ENCODE measurements at regions not wholly inside any gene's neighbourhood (a gene's known extent, or its start where the extent isn't known, plus 50 kb on each side); places are given as distances from the start of the nearest gene placed in this dataset.
A peak's percentile ranks its signal among the peaks of the same experiment; 100 is the strongest.
"Not testable (repeated sequence)": the region's sequence is repeated elsewhere in the genome, so short reads cannot be mapped to it uniquely, and the experiment has no call there.

DNA sequence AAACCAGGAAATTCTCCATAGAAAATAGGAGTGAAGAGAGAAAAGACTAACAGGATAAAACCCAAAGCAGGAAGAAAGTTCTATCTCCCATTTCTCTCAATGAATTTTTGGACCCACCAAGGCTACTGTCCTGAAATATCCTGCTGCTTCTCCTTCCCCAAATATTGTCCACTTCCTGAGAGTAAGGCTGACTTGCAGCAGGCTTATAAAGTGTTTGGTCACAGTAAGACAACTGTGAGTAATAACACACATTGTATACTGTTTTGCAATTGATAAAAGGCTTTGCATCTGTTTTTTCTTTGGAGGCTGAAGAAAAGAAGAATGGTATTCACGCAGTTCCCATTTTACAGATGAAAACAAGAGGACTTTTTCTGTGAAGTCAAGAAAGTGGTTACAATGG is 52.8 kb downstream of the FOXD4L6 start:
- H3K4me1 ChIP-seq (ENCODE audit: control insufficient read depth, low read length); H3F3A ChIP-seq (ENCODE audit: control insufficient read depth, insufficient read depth); H3K4me3 ChIP-seq (ENCODE audit: low read length); H3K4me2 ChIP-seq (ENCODE audit: low read length); H3K79me2 ChIP-seq (ENCODE audit: control insufficient read depth, low read length); H3K36me3 ChIP-seq (ENCODE audit: control insufficient read depth, low read length); H4K20me1 ChIP-seq (ENCODE audit: control insufficient read depth, insufficient read depth, low read depth, low read length); H3K9me2 ChIP-seq (replicated peaks; ENCODE audit: control insufficient read depth, low read length); H3K27ac ChIP-seq (ENCODE audit: low read depth, low read length); H3K9me3 ChIP-seq (ENCODE audit: control insufficient read depth, insufficient read depth, low read length): not testable (repeated sequence)
- H3K27me3 ChIP-seq (ENCODE audit: control insufficient read depth, low read length) = peaks cover 11% of the 10 kb centered on the region

- H3K9me3 ChIP-seq (ENCODE audit: control insufficient read depth, insufficient read depth, low read length); H4K20me1 ChIP-seq (ENCODE audit: control insufficient read depth, insufficient read depth, low read depth, low read length); H3K79me2 ChIP-seq (ENCODE audit: control insufficient read depth, low read length); H3K36me3 ChIP-seq (ENCODE audit: control insufficient read depth, low read length); H3F3A ChIP-seq (ENCODE audit: control insufficient read depth, insufficient read depth); H3K9me2 ChIP-seq (replicated peaks; ENCODE audit: control insufficient read depth, low read length); H3K4me1 ChIP-seq (ENCODE audit: control insufficient read depth, low read length); H3K27ac ChIP-seq (ENCODE audit: low read depth, low read length): not testable (repeated sequence)
- peak; percentile 61; the same call in 1 of the 2 replicates for TF ChIP-seq EZH2phosphoT487 (IDR thresholded peaks at IDR 0.05; ENCODE audit: borderline replicate concordance, low read length)
- peak overlapping the region; percentile 67 for H3K4me2 ChIP-seq (ENCODE audit: low read length)
- peaks cover 11% of the 10 kb centered on the region for H3K27me3 ChIP-seq (ENCODE audit: control insufficient read depth, low read length)
- H3K4me3 ChIP-seq (ENCODE audit: low read length) = peak overlapping the region; percentile 63
Measured at GRCh38 chr9:41074356-41074942, 54.0 kb downstream of the FOXD4L6 start.

GRCh38 chr9:41073471-41074243 is 54.8 kb downstream of the FOXD4L6 start:
- H4K20me1 ChIP-seq (ENCODE audit: control insufficient read depth, insufficient read depth, low read depth, low read length); H3F3A ChIP-seq (ENCODE audit: control insufficient read depth, insufficient read depth); H3K9me2 ChIP-seq (replicated peaks; ENCODE audit: control insufficient read depth, low read length); H3K9me3 ChIP-seq (ENCODE audit: control insufficient read depth, insufficient read depth, low read length); H3K27ac ChIP-seq (ENCODE audit: low read depth, low read length); H3K36me3 ChIP-seq (ENCODE audit: control insufficient read depth, low read length); H3K79me2 ChIP-seq (ENCODE audit: control insufficient read depth, low read length); H3K4me3 ChIP-seq (ENCODE audit: low read length); H3K4me2 ChIP-seq (ENCODE audit: low read length); H3K4me1 ChIP-seq (ENCODE audit: control insufficient read depth, low read length): not testable (repeated sequence)
- H3K27me3 ChIP-seq (ENCODE audit: control insufficient read depth, low read length) = peaks cover 11% of the 10 kb centered on the region

DNA sequence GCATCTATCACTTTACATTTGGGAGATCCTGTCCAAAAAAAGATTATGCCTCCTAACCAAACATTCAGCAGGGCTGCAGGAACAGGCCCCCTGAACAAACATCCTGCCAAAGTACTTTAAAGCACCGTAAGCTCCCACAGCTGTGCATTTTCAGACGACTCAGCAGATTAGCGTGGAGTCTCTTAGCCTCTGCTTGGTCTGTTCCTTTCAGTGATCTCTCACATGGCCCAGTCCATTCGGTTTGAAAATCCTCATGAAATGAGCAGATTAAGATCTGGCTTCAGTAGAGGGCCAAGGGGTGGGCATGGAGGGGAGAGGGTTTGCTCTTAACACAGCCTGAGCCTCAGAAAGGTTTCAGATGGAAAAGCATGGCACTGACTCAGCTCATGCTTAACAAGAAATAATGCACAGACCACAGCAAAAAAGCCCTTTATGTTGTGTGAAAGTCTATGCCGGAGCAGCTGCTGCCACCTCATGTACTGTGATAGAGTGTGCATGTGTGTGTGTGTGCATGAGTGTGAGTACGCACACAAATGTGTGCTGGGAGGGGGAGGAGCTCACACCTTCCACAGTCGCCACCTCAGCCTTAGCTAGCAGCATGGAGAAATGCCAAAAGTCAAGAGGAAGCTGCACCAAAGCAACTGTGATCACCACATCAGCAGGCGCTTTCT is 64.2 kb downstream of the FOXD4L6 start:
- H3K4me3 ChIP-seq (ENCODE audit: low read length); H3K9me3 ChIP-seq (ENCODE audit: control insufficient read depth, insufficient read depth, low read length); H3K79me2 ChIP-seq (ENCODE audit: control insufficient read depth, low read length); H4K20me1 ChIP-seq (ENCODE audit: control insufficient read depth, insufficient read depth, low read depth, low read length); H3K9me2 ChIP-seq (replicated peaks; ENCODE audit: control insufficient read depth, low read length); H3K4me2 ChIP-seq (ENCODE audit: low read length); H3K27ac ChIP-seq (ENCODE audit: low read depth, low read length); H3K4me1 ChIP-seq (ENCODE audit: control insufficient read depth, low read length); H3K36me3 ChIP-seq (ENCODE audit: control insufficient read depth, low read length); H3K27me3 ChIP-seq (ENCODE audit: control insufficient read depth, low read length); H3F3A ChIP-seq (ENCODE audit: control insufficient read depth, insufficient read depth): not testable (repeated sequence)

DNA sequence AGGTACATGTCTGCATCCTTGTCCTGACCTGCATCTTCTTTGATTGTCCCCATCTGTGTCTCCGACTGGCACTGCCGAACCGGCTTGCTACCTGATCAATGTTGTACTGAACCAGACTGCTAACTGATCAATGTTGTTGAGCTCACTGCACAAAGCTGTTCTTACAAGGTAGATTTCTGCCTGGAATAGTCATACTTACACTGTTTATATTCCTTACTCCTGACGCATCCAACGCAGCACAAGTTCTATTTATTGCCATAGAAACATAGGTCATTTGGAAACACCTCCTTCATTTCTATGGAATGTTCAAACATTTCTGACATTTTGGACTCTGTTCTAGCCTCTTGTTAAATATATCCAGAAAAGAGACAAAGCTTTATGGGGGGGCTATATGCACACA is 65.2 kb downstream of the FOXD4L6 start:
- not testable (repeated sequence) for H3F3A ChIP-seq (ENCODE audit: control insufficient read depth, insufficient read depth); H3K27me3 ChIP-seq (ENCODE audit: control insufficient read depth, low read length); H3K9me3 ChIP-seq (ENCODE audit: control insufficient read depth, insufficient read depth, low read length); H3K9me2 ChIP-seq (replicated peaks; ENCODE audit: control insufficient read depth, low read length); H3K4me1 ChIP-seq (ENCODE audit: control insufficient read depth, low read length); H4K20me1 ChIP-seq (ENCODE audit: control insufficient read depth, insufficient read depth, low read depth, low read length); H3K79me2 ChIP-seq (ENCODE audit: control insufficient read depth, low read length); H3K4me3 ChIP-seq (ENCODE audit: low read length); H3K4me2 ChIP-seq (ENCODE audit: low read length); H3K36me3 ChIP-seq (ENCODE audit: control insufficient read depth, low read length); H3K27ac ChIP-seq (ENCODE audit: low read depth, low read length)

DNA sequence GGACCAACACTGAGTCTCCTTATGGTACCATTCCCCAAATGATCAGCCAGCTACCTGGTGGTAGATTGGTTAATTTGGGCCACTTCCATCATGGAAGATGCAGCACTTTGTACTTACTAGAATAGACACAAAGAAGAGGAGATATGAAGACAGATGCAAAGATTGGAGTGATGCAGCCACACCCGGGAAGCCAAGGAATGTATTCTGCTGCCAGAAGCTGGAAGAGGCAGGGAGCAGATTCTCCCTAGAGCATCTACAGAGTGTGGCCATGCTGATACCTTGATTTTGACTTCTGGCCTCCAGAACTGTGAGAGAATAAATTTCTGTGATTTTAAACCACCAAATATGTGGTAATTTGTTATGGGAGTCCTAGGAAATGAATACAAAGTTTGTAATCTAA is 68.9 kb downstream of the FOXD4L6 start:
- not testable (repeated sequence) for H3K9me2 ChIP-seq (replicated peaks; ENCODE audit: control insufficient read depth, low read length); H3F3A ChIP-seq (ENCODE audit: control insufficient read depth, insufficient read depth); H3K4me3 ChIP-seq (ENCODE audit: low read length); H3K36me3 ChIP-seq (ENCODE audit: control insufficient read depth, low read length); H3K4me2 ChIP-seq (ENCODE audit: low read length); H3K27ac ChIP-seq (ENCODE audit: low read depth, low read length); H4K20me1 ChIP-seq (ENCODE audit: control insufficient read depth, insufficient read depth, low read depth, low read length); H3K79me2 ChIP-seq (ENCODE audit: control insufficient read depth, low read length); H3K9me3 ChIP-seq (ENCODE audit: control insufficient read depth, insufficient read depth, low read length); H3K27me3 ChIP-seq (ENCODE audit: control insufficient read depth, low read length); H3K4me1 ChIP-seq (ENCODE audit: control insufficient read depth, low read length)

DNA sequence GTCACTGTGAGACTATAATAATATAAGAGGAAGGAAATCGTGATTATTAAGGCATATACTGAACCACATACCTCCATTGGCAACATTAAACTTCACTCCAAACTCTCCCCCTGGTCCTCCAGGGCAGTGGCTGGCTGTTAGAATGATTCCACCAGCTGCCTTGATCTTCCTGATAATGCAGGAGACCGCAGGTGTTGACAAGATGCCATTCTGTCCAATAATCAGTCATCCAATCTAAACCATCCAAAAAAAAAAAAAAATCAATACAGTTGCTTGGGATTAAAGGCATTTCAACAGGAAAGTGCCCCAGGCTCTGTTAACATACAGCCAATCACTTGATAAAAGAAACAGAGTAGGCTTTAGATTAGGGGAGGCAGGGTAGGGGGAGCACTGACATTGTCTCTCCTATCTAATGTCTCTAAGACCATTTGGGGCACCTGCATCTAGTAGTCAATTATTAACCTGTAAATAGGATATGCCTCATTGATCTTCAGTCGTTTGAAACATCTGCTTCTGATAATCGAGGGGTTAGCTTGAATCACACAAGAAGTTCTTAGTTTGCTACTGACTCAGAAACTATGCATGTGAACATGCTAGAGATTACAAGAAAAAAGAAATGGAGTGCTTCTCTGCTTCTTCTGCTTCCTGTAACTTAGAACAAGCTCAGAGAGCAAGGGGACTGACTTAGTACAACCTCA is 74.7 kb downstream of the FOXD4L6 start:
- H3K79me2 ChIP-seq (ENCODE audit: control insufficient read depth, low read length); H4K20me1 ChIP-seq (ENCODE audit: control insufficient read depth, insufficient read depth, low read depth, low read length); H3K4me2 ChIP-seq (ENCODE audit: low read length); H3K36me3 ChIP-seq (ENCODE audit: control insufficient read depth, low read length); H3K27ac ChIP-seq (ENCODE audit: low read depth, low read length); H3K9me3 ChIP-seq (ENCODE audit: control insufficient read depth, insufficient read depth, low read length); H3K4me3 ChIP-seq (ENCODE audit: low read length); H3K27me3 ChIP-seq (ENCODE audit: control insufficient read depth, low read length); H3K9me2 ChIP-seq (replicated peaks; ENCODE audit: control insufficient read depth, low read length); H3F3A ChIP-seq (ENCODE audit: control insufficient read depth, insufficient read depth); H3K4me1 ChIP-seq (ENCODE audit: control insufficient read depth, low read length): not testable (repeated sequence)
